ENCODE measurements at regions not wholly inside any gene's neighbourhood (a gene's known extent, or its start where the extent isn't known, plus 50 kb on each side); places are given as distances from the start of the nearest gene placed in this dataset.

DNA sequence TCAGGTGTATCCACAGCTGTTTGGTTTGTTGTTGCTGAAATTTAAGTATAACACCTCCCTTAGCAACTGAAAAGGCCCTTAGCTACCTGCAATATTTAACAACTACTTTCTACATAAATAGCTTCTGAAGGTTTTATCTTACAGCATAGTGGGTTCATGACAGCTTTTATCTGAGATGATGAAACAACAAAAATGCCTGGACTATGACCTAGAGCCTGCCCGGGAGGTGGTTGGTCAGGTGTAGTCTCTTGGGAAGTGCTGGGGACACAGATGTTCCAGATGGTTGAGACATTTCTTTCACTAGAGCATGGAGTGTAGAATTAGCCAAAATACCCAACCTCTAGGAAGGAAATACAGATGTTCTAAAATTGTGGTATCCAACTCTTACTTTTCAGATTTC, 705.4 kb downstream of the MAFB start:
- TF ChIP-seq ELF4 (CRISPR knock-in tag; IDR thresholded peaks at IDR 0.05; ENCODE audit: low read depth) (no peak), IRF2 (CRISPR knock-in tag; IDR thresholded peaks at IDR 0.05; ENCODE audit: borderline replicate concordance, low read depth) (no peak), FOXJ3 (CRISPR knock-in tag; IDR thresholded peaks at IDR 0.05; ENCODE audit: borderline replicate concordance) (no peak), JUN (CRISPR knock-in tag; IDR thresholded peaks at IDR 0.05) (no peak), ESRRA (CRISPR knock-in tag; IDR thresholded peaks at IDR 0.05; ENCODE audit: borderline replicate concordance) (no peak)
- TF ChIP-seq, protein P1, sequence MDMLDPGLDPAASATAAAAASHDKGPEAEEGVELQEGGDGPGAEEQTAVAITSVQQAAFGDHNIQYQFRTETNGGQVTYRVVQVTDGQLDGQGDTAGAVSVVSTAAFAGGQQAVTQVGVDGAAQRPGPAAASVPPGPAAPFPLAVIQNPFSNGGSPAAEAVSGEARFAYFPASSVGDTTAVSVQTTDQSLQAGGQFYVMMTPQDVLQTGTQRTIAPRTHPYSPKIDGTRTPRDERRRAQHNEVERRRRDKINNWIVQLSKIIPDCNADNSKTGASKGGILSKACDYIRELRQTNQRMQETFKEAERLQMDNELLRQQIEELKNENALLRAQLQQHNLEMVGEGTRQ (CRISPR knock-in tag; IDR thresholded peaks at IDR 0.05): no peak
- TF ChIP-seq, protein P2, sequence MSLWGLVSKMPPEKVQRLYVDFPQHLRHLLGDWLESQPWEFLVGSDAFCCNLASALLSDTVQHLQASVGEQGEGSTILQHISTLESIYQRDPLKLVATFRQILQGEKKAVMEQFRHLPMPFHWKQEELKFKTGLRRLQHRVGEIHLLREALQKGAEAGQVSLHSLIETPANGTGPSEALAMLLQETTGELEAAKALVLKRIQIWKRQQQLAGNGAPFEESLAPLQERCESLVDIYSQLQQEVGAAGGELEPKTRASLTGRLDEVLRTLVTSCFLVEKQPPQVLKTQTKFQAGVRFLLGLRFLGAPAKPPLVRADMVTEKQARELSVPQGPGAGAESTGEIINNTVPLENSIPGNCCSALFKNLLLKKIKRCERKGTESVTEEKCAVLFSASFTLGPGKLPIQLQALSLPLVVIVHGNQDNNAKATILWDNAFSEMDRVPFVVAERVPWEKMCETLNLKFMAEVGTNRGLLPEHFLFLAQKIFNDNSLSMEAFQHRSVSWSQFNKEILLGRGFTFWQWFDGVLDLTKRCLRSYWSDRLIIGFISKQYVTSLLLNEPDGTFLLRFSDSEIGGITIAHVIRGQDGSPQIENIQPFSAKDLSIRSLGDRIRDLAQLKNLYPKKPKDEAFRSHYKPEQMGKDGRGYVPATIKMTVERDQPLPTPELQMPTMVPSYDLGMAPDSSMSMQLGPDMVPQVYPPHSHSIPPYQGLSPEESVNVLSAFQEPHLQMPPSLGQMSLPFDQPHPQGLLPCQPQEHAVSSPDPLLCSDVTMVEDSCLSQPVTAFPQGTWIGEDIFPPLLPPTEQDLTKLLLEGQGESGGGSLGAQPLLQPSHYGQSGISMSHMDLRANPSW (CRISPR knock-in tag; conservative IDR thresholded peaks at IDR 0.05; ENCODE audit: low read depth): no peak
- TF ChIP-seq, protein P3, sequence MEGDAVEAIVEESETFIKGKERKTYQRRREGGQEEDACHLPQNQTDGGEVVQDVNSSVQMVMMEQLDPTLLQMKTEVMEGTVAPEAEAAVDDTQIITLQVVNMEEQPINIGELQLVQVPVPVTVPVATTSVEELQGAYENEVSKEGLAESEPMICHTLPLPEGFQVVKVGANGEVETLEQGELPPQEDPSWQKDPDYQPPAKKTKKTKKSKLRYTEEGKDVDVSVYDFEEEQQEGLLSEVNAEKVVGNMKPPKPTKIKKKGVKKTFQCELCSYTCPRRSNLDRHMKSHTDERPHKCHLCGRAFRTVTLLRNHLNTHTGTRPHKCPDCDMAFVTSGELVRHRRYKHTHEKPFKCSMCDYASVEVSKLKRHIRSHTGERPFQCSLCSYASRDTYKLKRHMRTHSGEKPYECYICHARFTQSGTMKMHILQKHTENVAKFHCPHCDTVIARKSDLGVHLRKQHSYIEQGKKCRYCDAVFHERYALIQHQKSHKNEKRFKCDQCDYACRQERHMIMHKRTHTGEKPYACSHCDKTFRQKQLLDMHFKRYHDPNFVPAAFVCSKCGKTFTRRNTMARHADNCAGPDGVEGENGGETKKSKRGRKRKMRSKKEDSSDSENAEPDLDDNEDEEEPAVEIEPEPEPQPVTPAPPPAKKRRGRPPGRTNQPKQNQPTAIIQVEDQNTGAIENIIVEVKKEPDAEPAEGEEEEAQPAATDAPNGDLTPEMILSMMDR (IDR thresholded peaks at IDR 0.05): no peak
- TF ChIP-seq, protein P4, sequence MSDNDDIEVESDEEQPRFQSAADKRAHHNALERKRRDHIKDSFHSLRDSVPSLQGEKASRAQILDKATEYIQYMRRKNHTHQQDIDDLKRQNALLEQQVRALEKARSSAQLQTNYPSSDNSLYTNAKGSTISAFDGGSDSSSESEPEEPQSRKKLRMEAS (CRISPR knock-in tag; IDR thresholded peaks at IDR 0.05): no peak

Measured in WTC11 (cell line).